ENCODE measurements at regions not wholly inside any gene's neighbourhood (a gene's known extent, or its start where the extent isn't known, plus 50 kb on each side); places are given as distances from the start of the nearest gene placed in this dataset.

DNA sequence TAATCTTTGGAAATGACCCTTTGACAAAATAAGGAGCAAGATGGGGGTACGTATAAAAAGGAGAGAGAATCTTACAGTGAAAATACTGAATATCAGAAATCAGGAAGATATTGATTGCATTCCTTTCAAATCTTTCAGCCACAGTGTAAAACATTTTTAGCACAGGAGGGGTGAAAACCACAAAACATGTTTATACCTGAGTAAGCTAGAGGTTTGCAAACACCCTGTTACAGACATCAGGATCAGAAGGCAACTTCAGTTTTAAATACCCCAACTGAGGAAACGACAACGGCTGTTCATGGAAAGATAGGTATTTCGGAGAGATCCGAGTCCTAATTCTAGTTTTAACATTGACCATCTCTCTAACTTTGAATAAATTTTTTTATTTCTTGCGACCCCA, 69.1 kb upstream of the ITGB1 start:
- 84% methylated on average over 6 of the region's 6 CpGs for WGBS

DNA sequence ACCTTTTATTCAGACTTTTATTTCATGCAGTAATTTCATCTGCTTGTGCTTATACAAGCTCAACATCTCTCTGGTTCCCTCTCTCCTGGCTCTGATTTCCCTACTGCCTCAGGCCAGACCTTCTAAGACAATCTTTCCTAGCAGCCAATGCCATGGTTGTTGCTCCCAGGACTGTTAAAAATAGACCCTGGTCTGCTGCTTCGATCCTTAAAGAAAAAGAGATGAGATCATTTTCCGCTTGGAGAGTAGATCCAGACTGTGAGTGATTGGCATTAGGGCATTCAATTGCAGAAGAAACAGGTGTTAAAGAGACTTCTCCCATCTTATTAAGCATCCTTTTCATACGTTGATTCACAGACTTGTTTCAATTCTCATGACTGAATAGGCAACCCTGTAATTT, 68.4 kb upstream of the ITGB1 start:
- Histone ChIP-seq H3K36me3 (no peaks in the 10 kb centered on the region), H3K9me3 (no peaks in the 10 kb centered on the region), H3K4me1 (peaks cover 6% of the 10 kb centered on the region), H3K4me3 (no peak overlapping the region), H3K27me3 (no peaks in the 10 kb centered on the region), H3K27ac (no peak overlapping the region)
- TF ChIP-seq EP300 (IDR thresholded peaks at IDR 0.05) (no peak), POLR2A (IDR thresholded peaks at IDR 0.05) (no peak), POLR2AphosphoS5 (IDR thresholded peaks at IDR 0.05) (no peak)
- TF ChIP-seq, protein P1, sequence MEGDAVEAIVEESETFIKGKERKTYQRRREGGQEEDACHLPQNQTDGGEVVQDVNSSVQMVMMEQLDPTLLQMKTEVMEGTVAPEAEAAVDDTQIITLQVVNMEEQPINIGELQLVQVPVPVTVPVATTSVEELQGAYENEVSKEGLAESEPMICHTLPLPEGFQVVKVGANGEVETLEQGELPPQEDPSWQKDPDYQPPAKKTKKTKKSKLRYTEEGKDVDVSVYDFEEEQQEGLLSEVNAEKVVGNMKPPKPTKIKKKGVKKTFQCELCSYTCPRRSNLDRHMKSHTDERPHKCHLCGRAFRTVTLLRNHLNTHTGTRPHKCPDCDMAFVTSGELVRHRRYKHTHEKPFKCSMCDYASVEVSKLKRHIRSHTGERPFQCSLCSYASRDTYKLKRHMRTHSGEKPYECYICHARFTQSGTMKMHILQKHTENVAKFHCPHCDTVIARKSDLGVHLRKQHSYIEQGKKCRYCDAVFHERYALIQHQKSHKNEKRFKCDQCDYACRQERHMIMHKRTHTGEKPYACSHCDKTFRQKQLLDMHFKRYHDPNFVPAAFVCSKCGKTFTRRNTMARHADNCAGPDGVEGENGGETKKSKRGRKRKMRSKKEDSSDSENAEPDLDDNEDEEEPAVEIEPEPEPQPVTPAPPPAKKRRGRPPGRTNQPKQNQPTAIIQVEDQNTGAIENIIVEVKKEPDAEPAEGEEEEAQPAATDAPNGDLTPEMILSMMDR (IDR thresholded peaks at IDR 0.05): no peak
- DNase-seq (ENCODE audit: low spot score in 2 of 2): no peak
- 37% methylated on average over 3 of the region's 3 CpGs for WGBS

More for the DNA sequence above, 69.1 kb upstream of the ITGB1 start:
- Histone ChIP-seq H3K27ac (no peak overlapping the region), H3K4me3 (no peak overlapping the region), H3K27me3 (no peaks in the 10 kb centered on the region), H3K9me3 (no peaks in the 10 kb centered on the region), H3K36me3 (no peaks in the 10 kb centered on the region), H3K4me1 (peaks cover 6% of the 10 kb centered on the region)
- no peak for TF ChIP-seq POLR2A (IDR thresholded peaks at IDR 0.05)
- TF ChIP-seq, protein P1 (IDR thresholded peaks at IDR 0.05): no peak
- no peak for TF ChIP-seq EP300 (IDR thresholded peaks at IDR 0.05)
- TF ChIP-seq POLR2AphosphoS5 (IDR thresholded peaks at IDR 0.05): no peak
- no peak for DNase-seq (ENCODE audit: low spot score in 2 of 2)

- Histone ChIP-seq H3K9me3 (no peaks in the 10 kb centered on the region), H3K27me3 (no peaks in the 10 kb centered on the region), H3K4me1 (peaks cover 6% of the 10 kb centered on the region), H3K36me3 (no peaks in the 10 kb centered on the region), H3K27ac (no peak overlapping the region), H3K4me3 (no peak overlapping the region)
- no peak for DNase-seq (ENCODE audit: low spot score in 2 of 2)
- WGBS: 91% methylated on average over 3 of the region's 4 CpGs
- TF ChIP-seq, protein P1 (IDR thresholded peaks at IDR 0.05): no peak
- TF ChIP-seq EP300 (IDR thresholded peaks at IDR 0.05) (no peak), POLR2AphosphoS5 (IDR thresholded peaks at IDR 0.05) (no peak), POLR2A (IDR thresholded peaks at IDR 0.05) (no peak)
These were observed 67.9 kb upstream of the ITGB1 start for GRCh38 chr10:33025910-33026309.

DNA sequence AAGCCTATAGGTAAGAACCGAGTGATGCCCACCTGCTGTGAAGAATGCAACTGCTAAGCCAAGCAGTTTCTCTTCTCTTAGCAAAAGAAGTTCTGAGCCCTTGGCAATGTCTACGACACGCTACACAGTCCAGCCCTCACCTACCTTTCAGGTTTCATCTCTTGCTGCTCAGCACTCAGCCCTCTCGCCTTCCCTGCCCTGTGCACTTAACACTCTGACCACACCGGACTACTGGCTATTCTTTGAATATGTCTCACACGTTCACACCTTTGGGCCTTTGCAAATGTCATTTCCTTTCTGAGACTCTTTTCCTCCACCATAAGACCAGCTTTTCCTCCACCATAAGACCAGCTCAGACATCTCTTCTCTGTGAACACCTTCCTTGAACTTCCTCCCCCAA, 67.0 kb upstream of the ITGB1 start:
- 91% methylated on average over 6 of the region's 6 CpGs for WGBS
- H3K4me3 ChIP-seq: no peak overlapping the region
- DNase-seq (ENCODE audit: low spot score in 2 of 2): no peak

GRCh38 chr10:33022691-33023090, 64.7 kb upstream of the ITGB1 start:
- H3K4me1 ChIP-seq: no peaks in the 10 kb centered on the region
- H3K27ac ChIP-seq: no peak overlapping the region
- WGBS: 90% methylated on average over 3 of the region's 3 CpGs
- no peaks in the 10 kb centered on the region for H3K9me3 ChIP-seq
- H3K36me3 ChIP-seq: no peaks in the 10 kb centered on the region
- H3K27me3 ChIP-seq: no peaks in the 10 kb centered on the region
- TF ChIP-seq POLR2A (IDR thresholded peaks at IDR 0.05) (no peak), POLR2AphosphoS5 (IDR thresholded peaks at IDR 0.05) (no peak), EP300 (IDR thresholded peaks at IDR 0.05) (no peak)
- TF ChIP-seq, protein P1 (IDR thresholded peaks at IDR 0.05): no peak
- DNase-seq (ENCODE audit: low spot score in 2 of 2): no peak
- no peak overlapping the region for H3K4me3 ChIP-seq

More for the DNA sequence above, 67.0 kb upstream of the ITGB1 start:
- Histone ChIP-seq H3K9me3 (no peaks in the 10 kb centered on the region), H3K27me3 (no peaks in the 10 kb centered on the region), H3K27ac (no peak overlapping the region), H3K36me3 (no peaks in the 10 kb centered on the region), H3K4me1 (peaks cover 3% of the 10 kb centered on the region)
- TF ChIP-seq, protein P1 (IDR thresholded peaks at IDR 0.05): no peak
- TF ChIP-seq POLR2A (IDR thresholded peaks at IDR 0.05) (no peak), EP300 (IDR thresholded peaks at IDR 0.05) (no peak), POLR2AphosphoS5 (IDR thresholded peaks at IDR 0.05) (no peak)
